B cell (primary cell): ENCODE measurements at regions not wholly inside any gene's neighbourhood (a gene's known extent, or its start where the extent isn't known, plus 50 kb on each side); places are given as distances from the start of the nearest gene placed in this dataset.
"Not testable (repeated sequence)": the region's sequence is repeated elsewhere in the genome, so short reads cannot be mapped to it uniquely, and the experiment has no call there.

Experiments used
- CTCF ChIP-seq: fragments of 200-600 bp; IDR thresholded peaks from one replicate; pipeline ENCODE4 v1.8.0; 2022; ENCODE audit warnings: antibody characterized with exemption, mild to moderate bottlenecking
- EZH2 ChIP-seq: IDR thresholded peaks from 2 replicates; pipeline ENCODE4 v1.6.1; 2012; ENCODE audit warnings: borderline replicate concordance, low read depth, mild to moderate bottlenecking, moderate library complexity, low read length; ENCODE audit not compliant: insufficient read depth, poor library complexity, severe bottlenecking

- not testable (repeated sequence) for TF ChIP-seq CTCF, EZH2
These were observed 155.6 kb upstream of the EDA2R start for GRCh38 chrX:66794514-66794913.
